ENCODE measurements at regions not wholly inside any gene's neighbourhood (a gene's known extent, or its start where the extent isn't known, plus 50 kb on each side); places are given as distances from the start of the nearest gene placed in this dataset.
"Not testable (repeated sequence)": the region's sequence is repeated elsewhere in the genome, so short reads cannot be mapped to it uniquely, and the experiment has no call there.

GRCh38 chr1:181931873-181932272 lies 129.6 kb downstream of the ZNF648 start:
- DNase-seq (ENCODE audit: extremely low spot score) = no peak
- ChIA-PET CTCF (interaction anchor here (1.4 to 1.6 kb wide), 2 partner anchors 453 to 507 kb away, joined by 3 to 7 read pairs; no protein-coding TSS in a partner anchor), POLR2A (no interaction called here)
- TF ChIP-seq CTCF (IDR thresholded peaks at IDR 0.05; ENCODE audit: control extremely low read depth, extremely low read depth, low read depth, missing control alignments) = no peak

- TF ChIP-seq CTCF (IDR thresholded peaks at IDR 0.05; ENCODE audit: control extremely low read depth, extremely low read depth, low read depth, missing control alignments) = no peak
- no peak for DNase-seq (ENCODE audit: extremely low spot score)
- ChIA-PET CTCF (interaction anchor here (1.1 to 1.5 kb wide), 2 partner anchors 11 to 451 kb away, joined by 3 to 4 read pairs; no protein-coding TSS in a partner anchor), POLR2A (no interaction called here)
These were observed 131.3 kb downstream of the ZNF648 start for GRCh38 chr1:181930187-181930586.

- TF ChIP-seq CTCF (IDR thresholded peaks at IDR 0.05; ENCODE audit: control extremely low read depth, extremely low read depth, low read depth, missing control alignments) = no peak
- no peak for DNase-seq (ENCODE audit: extremely low spot score)
- POLR2A ChIA-PET = no interaction called here
- CTCF ChIA-PET = interaction anchor here (0.8 to 5.1 kb wide), 5 partner anchors 10 to 444 kb away, joined by 3 to 48 read pairs (median 3); partner anchors contain the start of gene CACNA1E
These were observed 134.8 kb downstream of the ZNF648 start for GRCh38 chr1:181926697-181927096.

GRCh38 chr1:181924034-181924433 lies 137.5 kb downstream of the ZNF648 start:
- POLR2A ChIA-PET = not testable (repeated sequence)

GRCh38 chr1:181919542-181919941 lies 142.0 kb downstream of the ZNF648 start:
- POLR2A ChIA-PET = no interaction called here
- TF ChIP-seq CTCF (IDR thresholded peaks at IDR 0.05; ENCODE audit: control extremely low read depth, extremely low read depth, low read depth, missing control alignments) = no peak
- CTCF ChIA-PET = interaction anchor here (1.3 to 5.4 kb wide), 3 partner anchors 9 to 116 kb away, joined by 3 to 27 read pairs (median 3); no protein-coding TSS in a partner anchor
- no peak for DNase-seq (ENCODE audit: extremely low spot score)

More at GRCh38 chr1:181924034-181924433, 137.5 kb downstream of the ZNF648 start:
- DNase-seq (ENCODE audit: extremely low spot score); CTCF ChIA-PET: not testable (repeated sequence)

GRCh38 chr1:181918880-181919525 lies 142.5 kb downstream of the ZNF648 start:
- DNase-seq (ENCODE audit: extremely low spot score) = no peak
- CTCF ChIA-PET = interaction anchor here (1.3 to 5.4 kb wide), 3 partner anchors 9 to 116 kb away, joined by 3 to 27 read pairs (median 3); no protein-coding TSS in a partner anchor
- no peak for TF ChIP-seq CTCF (IDR thresholded peaks at IDR 0.05; ENCODE audit: control extremely low read depth, extremely low read depth, low read depth, missing control alignments)
- POLR2A ChIA-PET = no interaction called here

GRCh38 chr1:181911715-181912114 lies 149.8 kb downstream of the ZNF648 start:
- no peak for TF ChIP-seq CTCF (IDR thresholded peaks at IDR 0.05; ENCODE audit: control extremely low read depth, extremely low read depth, low read depth, missing control alignments)
- CTCF ChIA-PET = no interaction called here
- POLR2A ChIA-PET = no interaction called here
- no peak for DNase-seq (ENCODE audit: extremely low spot score)
